HCEC 1CT (cell line): ENCODE measurements at regions not wholly inside any gene's neighbourhood (a gene's known extent, or its start where the extent isn't known, plus 50 kb on each side); places are given as distances from the start of the nearest gene placed in this dataset.

ENCODE experiments used
- DNase-seq: peaks from one replicate; pipeline ENCODE4 v3.0.0-alpha.2; 2017

DNA sequence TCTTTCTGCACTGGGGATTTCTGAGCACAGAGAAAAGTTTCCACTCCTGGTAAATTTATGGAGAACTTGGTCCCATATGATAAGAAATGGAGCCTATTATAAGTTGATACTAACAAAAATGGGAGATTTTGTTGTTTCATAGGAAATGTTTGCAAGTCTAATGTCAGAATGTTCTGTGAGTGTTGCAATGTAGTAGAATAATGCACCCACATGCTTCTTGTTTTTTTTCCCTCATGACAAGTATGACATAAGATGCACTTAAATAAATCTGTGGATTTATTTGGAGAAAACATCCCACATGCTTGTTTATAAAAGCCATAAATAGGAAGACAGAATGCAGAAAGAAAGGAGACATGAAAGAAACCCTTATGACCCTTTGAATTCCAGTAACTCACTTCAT is 50.8 kb upstream of the KCNJ6 start:
- DNase-seq: no peak

DNA sequence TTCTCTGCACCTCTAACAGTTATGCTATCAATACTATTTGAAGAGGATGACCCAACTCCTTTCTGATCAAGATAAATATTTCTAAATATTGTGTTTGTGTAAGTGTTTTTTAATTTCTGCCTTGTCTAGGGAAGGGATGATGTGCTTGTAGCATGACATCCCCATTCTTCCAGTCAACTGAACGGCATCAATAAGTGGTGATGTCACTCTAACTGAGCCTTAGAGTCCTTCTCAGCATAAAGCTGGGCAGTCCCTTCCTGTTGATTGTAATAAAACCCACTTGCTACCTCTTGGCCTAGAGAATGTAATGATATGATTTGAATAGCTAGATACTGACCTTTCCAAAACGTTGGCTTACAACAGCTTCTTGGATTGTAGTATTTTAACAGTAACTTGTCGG is 52.5 kb upstream of the KCNJ6 start:
- DNase-seq: no peak

DNA sequence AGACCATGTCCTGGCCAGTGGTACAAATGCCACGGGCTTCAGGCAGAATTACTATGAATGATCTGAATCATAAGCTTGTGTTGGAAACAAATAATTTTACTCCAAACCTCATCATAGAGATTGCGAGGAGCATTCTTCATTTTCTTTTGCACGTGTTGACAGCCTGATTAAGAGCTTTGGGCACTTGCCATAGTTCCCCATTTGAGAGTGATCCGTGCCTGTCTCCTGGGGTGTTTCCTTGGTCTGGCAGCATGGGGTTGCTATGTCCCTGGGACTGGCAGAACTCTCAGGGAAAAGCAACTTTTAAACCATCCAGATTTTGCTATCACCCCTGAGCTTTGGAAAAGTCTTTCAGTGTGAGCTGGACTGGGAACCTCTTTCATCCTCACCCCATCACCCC is 54.3 kb upstream of the KCNJ6 start:
- no peak for DNase-seq

DNA sequence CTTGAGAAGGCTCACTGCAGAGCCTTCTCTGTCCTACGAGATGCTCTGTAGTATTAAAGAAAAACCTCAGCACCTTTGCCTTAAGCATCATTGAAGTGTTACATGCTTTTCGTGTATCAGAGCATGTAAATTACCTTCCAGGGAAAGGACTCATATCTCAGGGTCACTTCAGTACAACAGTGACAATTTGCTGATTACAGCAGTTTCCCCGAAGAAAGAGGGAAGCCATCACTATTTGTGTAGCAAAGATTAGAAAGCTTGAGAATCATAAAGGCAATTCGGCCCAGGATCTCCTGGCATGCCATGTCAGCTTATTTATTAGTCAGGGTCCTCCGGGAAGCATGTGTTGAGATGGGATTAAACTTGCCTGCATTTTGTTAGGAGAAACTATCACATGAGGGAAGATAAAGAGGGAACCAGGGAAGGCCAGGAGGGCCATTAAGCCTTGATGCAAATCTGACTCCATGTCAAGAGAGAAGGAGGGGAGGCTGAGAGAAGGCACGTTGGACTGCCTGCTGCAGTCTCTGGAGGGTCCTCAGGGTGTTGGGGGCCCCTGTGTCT is 55.2 kb upstream of the KCNJ6 start:
- DNase-seq: no peak

DNA sequence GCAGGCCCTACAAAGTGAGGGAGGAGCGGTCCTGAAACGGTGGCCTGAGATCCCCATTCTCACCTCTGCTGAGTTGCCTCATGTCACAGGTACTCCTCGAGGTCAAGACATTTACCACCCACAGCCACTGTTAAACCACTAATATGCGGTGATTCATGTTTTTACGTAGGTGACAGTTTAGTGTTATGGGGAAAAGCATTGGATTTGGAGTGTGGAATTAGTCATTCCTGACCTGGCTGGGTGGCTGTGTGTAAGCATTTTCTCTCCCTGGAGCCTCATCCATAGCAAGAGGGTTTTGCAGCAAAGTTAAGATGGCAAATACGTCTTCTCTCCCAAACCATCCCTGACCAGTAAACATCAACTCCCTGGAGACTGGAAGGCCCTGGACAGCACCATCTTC is 57.8 kb upstream of the KCNJ6 start:
- DNase-seq: no peak

DNA sequence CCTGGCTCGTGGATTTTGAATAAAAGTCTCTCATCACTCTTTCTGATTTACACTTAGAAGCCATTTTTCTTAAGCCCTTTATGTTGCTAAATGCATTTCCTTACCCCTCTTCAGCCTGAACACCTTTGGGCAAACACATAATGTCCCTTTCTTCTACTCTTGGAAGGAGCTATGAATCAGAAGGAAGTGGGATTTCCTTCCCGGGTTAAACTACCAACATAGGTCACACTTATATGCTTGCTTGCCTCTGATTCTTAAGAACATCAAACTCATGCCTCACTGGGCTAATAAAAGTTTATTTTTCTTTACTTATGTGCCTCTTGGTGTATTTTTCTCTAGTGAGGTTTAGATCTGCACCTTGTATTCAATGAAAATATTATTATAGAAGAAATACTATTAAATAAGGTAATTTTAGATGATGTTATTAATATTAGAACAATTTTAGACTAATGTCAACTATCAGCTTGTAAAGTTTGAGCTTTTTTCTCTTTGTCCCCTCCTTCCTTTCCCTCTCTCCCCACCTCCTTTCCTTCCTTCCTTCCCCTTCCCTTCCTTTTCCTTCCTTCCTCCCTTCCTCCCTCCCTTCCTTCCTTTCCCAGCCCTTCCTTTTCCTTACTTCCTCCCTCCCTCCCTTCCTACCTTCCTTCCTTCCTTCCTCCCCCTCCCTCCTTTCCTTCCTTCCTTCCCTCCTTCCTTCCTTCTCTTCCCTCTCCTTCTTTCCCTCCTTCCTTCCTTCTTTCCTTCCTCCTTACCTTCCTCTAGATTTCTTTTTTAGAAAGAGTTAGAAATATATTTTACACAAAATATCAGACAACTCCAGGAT is 66.5 kb upstream of the KCNJ6 start:
- no peak for DNase-seq

DNA sequence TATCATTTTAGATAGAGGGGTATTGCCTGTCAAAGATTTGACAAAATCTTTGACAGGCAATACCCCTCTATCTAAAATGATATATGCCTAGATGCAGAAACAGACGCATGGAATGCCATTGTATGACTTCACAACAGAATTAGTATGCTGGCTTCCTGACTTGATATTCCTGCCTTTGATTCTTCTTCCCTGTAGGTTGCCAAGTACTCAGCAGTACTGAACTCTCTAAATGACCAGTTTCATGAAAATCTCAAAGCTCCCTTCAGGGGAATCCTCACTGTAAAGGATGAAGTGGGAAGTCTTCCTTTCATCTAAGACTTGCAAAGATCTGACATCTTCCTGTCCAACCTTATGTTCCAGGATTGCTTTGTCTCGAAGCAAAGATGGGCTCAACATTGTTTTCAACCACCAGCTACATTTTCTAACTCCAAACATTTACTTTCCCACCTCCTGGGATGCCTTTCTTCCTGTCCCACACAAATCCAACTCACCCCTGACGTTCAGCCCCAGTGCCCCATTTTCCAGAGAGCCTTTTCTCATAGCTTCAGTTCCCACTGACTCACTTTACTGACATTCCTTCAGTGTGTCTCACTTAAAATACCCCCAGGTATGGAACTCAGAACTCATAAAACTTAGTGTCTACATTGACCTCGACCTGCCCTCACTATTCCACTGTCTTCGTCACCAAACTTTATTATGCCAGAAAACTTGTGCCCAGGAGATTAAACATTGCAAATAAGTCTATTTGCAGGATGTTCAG is 67.3 kb upstream of the KCNJ6 start:
- no peak for DNase-seq

DNA sequence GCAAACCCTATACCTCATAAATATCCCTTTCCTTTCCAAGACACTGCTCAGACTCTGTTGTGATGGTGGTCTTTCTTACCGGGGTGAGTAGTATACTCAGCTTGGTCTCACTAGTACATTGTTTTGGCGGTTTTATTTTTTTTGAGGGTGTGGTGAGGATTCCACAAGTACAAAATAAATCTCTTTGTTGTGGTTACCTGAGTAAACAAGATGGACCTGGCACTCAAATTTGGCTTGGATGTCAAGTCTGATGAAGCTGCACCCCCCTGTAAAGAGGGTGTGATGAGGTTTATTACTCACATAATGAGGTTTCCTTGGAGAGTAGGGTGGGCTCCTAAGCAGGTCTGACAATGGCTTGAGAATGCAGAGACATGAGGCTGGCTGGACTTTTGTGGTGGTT is 68.2 kb upstream of the KCNJ6 start:
- no peak for DNase-seq

DNA sequence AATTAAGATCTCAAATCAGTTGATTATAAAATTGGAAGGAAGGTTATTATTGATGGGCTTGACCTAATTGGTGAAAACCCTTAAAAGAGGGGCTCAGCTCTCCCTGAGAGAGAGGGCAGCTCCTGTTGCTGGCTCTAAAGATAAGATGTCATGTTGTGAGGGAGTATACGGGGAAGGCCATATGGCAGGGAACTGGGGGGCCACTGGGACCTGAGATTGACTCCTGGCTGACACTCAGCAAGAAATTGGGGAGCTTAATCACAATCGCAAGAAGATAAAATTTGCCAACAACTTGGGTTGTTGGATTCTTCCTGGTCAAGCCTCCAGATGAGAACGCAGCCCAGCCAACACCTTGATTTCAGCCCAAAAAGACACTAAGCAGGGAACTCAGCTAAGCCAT is 69.7 kb upstream of the KCNJ6 start:
- no peak for DNase-seq

DNA sequence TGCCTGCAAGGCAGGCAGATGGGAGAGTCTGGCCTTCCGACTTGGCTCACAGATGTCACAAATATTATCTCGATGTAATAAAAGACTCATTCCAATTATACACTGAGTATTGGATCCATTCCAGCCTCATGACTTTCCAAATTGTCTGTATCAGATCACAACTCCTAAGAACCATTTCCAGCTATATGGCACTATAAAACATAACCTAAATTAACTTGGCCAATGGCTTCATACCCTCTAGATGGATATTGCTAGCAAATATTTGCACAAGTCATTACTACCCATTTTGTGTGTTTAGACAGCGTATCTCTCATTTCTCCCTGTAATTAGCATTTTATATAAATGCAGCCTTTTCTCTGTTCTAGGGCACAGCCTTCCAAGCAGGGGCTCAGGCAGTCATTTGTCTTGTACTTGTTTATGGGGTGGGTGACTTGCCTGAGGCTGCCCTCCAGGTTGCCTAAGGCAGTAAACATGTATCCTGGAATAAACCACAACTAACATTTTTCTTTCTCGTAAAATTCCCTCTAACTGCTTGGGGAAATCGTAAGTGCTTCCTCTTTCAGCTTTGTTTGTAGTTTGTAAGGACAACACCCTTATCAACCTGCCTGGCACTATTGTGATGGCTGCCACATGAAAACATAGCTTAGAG is 70.6 kb upstream of the KCNJ6 start:
- DNase-seq: no peak

DNA sequence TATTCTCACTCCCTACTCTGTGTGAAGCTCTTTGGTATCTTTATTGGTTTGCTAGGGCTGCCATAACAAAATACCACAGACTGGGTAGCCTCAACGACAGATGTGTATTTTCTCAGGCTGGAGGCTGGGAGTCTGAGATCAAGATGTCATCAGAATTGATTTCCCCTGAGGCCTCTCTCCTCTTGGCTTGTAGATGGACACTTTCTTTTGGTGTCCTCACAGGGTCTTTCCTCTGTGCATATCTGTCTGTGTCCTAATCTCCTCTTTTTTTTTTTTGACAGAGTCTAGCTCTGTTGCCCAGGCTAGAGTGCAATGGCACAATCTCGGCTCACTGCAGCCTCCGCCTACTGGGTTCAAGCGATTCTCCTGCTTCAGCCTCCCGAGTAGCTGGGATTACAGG is 71.4 kb upstream of the KCNJ6 start:
- no peak for DNase-seq

DNA sequence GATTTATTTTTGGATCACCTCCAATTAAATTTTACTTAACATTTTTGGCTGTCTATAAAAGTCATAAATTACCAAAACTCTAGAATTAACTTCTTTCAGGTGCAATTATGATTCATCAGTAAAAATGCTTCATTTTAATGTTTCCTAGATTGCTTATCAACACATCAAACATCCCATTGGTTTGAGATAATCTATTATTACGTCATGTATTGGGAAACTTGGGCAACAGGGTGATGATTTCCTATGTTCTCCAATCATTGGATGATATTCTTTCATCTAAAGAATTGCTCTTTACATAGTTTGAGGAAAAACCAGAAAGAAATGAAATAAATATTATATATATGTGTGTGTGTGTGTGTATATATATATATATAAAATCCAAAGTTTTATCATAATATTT is 76.8 kb upstream of the KCNJ6 start:
- DNase-seq: no peak

DNA sequence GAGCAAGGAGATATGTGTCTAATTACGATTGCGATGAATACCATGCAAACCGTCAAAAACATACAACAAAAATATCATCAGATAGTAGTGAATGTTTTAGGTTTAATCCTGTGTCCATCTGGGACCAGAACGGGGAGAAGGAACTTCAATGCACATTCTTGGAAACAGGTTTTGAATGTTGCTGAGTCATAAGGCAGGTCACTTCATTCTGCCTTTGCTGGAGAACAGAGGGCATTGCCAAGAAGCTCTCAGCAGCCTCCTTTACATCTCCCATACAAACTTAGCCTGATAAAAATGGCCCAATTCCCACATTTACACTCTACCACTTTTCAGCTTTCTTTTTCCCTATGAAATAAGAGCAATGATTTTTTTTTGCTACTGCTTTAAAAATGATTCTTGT is 78.0 kb upstream of the KCNJ6 start:
- no peak for DNase-seq

DNA sequence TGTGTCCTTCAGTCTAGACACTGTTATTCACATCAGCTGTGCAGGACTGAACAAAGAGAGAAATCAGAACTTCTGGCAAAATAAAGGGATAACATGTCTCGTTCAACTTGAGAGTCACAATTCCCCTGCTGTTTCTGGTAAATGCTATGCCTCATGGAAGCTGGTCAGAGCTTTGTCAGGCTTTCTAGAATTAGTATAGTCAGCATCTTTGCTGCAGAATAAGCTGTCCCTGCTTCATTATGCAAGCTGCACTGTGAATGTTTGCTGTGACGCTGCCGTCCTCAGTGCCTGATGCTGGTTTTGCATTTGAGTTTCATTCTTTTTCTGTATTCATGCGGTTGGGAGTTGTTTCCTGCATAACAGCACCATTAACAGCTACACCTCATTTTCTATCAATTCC is 96.4 kb upstream of the KCNJ6 start:
- DNase-seq: no peak

DNA sequence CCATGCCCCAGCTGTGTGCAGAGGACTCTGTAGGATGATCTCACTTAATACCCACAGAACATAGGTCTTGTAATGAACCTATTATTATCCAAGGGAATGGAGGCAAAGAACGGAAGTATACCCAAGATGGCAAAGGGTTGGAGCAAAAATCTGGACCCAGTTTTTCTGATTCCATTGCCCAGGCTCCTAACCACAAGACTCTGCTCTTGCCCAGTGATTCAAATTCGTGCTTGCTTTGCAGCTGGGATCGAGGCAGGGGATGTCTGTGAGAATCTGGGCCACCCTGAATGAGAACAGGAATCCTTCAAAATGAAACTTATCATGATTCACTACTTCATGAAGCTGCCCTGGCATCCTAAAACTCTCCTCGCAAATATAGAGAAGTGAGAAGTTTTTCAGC is 97.5 kb upstream of the KCNJ6 start:
- no peak for DNase-seq

DNA sequence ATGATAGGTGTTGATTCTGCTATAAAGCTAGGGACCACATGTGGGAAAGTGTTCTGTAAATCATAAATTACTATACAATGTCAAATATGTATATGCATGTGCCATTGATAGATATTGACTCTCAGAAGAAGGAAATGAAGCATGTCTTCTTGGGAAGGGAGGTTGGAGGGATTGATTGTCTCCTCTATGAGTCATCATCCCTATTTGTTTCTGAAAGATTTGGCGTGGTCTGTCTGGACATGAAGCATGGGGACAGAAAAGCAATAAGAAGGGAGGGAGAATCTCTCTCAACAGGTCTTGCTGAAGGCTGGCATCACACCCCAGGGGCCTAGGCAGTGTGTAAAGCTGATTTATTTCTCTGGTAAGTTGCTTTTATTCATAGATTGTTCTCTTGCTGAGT is 98.0 kb upstream of the KCNJ6 start:
- DNase-seq: no peak

DNA sequence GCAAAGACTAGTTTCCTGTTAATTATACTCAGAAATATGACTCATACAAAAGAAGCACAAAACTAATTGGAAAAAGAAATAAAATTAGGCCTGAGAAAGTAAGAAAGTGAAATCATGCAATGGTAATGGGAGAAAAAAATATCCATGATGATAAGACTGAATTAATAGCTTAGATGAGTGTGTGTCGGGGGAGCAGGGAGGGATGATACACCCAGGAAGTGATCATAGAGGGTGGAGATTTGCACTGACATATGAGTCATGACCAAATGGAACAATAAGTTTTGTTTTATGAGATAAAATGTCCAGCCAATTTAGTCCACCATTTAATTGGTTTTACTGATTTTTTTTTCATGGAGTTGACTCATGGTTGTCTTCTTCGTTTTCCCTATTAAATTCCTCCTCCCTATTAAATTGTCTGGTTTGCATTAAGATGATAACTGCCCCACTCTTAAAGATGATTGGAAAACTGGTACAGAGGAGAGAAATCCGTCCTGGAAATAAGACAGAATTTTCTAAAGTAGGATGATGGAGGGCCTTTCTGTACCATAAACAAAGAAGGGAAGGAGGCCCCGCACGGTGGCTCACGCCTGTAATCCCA is 111.7 kb upstream of the KCNJ6 start:
- DNase-seq: peak; percentile 28

DNA sequence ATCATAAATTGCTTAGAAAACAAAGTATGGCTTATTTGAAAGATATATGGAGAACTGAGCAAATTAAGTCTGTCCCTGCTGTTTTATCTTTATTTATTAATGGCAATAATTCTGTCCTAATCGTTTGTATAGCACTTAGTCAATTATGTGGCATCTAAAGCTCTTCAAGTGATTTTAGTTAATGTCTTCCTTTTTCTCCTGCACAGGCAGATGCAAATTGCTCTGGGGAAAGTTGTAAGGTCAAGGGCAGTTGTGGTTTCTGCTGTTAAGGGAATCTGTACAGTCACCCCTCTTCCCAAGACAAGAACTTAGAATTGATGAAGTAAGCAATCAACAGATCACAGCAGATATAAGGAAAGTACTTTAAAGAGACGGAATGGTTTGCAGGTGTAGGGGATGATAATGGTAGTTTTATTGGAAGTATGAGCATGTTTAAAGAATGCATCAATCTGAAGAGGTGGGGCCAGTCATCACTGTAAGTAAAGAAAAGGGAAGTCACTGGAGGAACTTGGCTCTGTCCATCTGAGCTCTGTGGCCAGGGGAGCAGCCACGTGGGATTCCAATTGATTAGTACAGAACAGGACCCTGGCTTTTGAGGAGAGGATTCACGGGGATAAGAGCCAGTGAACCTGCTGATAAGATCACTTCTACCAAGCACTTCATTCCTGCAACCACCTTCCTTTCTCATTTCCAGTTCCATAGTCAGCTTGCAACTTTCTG is 116.0 kb upstream of the KCNJ6 start:
- DNase-seq: no peak

DNA sequence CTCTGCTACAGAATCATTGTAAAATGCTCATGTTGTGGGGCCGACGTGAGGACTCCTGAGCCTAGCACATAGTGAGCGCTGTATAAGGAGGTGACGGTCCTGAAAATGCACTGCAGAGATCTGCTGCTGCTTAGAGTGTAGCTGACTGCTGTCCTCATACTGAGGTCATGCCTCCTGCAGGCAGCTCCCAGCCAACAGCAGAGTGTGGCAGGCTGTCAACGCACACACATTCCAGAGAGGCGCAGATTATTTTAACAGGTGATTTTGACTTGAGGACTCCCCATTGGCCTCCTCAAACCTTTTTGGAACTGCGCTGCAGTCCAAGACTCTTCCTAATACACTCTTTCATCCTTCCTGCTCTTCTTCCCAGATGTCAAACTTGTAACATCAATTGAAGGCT is 119.8 kb upstream of the KCNJ6 start:
- DNase-seq: no peak

DNA sequence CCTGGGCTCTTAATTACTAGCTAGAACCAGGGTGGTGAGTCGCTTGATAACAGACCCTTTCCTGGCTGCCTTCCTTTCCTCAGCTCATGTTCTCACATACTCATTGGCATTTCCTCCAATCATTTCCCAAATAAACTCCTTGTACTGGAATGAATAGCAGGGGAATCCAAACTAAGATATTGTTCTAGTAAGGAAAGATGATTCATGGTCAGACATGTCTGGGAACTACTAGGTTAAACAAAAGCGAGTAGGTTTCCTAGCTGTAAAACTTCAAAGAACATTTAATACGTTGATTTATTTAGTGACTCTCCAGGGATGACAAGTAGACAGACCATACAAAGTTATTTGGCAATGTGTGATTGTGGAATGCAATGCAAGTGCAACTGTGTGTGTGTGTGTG is 121.2 kb upstream of the KCNJ6 start:
- no peak for DNase-seq

DNA sequence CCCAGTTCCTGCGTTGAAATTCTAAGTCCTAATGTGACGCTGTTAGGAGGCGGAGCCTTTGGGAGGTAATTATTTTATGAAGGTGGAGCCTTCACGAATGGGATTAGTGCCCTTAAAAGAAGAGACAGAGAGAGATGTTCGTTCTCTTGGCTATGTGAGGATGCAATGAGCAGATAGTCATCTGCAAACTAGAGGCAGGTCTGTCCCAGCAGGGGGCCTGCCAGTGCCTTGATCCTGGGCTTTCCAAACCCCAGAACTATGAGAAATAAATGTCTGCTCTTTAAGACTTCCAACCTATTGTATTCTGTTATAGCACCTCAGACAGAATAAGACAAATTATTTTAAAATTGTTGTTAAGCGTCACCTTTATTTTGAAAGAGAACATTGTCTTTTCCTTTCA is 123.1 kb upstream of the KCNJ6 start:
- no peak for DNase-seq

DNA sequence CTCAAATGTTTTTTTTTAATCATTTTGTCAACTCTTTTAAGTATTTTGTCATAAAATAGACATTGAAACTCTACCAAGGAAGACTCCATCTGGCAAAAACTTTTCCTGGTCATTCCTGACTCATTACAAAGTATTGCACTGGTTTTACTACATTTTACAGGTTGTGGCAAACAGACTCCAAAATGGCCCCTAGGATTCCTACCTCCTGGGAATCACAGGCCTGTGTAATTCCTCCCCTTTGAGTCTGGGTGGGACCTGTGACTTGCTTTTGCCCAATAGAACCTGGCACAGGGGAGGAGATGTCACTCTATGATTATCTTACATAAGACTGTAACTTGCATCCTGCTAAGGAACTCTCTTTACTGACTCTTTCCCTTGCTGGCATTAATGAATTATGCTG is 123.6 kb upstream of the KCNJ6 start:
- DNase-seq: no peak

DNA sequence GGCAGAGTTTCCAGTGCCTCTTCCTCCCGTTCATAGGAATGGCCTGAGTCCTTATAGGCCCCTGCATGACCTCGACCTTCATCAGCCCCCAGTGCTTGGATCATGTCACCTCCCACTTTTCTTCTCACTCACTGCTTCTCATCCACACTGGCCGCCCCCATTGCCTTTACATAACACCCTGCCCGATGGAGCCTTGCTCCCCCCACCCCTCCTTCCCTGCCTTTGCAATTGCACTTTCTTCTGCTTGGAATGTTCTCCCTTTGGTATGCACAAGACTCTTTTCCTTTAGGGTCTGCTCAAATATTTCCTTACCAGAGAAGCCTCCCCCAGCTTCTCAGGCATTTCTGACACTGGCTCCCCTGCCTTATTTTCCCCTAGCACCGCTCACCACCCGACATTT is 125.2 kb upstream of the KCNJ6 start:
- no peak for DNase-seq
